ENCODE measurements at regions not wholly inside any gene's neighbourhood (a gene's known extent, or its start where the extent isn't known, plus 50 kb on each side); places are given as distances from the start of the nearest gene placed in this dataset.

- FAIRE-seq = no peak
- no peak overlapping the region for H3K4me2 ChIP-seq (ENCODE audit: control insufficient read depth, extremely low read depth, insufficient read depth, low read depth, low read length)
- no peaks in the 10 kb centered on the region for H4K20me1 ChIP-seq (ENCODE audit: control insufficient read depth, extremely low read depth, insufficient read depth, low read length)
- no peak for DNase-seq (ENCODE audit: low read depth, low spot score)
- no peaks in the 10 kb centered on the region for H3K4me1 ChIP-seq (ENCODE audit: control insufficient read depth, extremely low read depth, insufficient read depth, low read length)
- dilution Hi-C loops (cut with MboI; ENCODE audit: extremely low pct_ligation_motif_present, low sequenced_read_pairs) = no loop called here
- H3K79me2 ChIP-seq (ENCODE audit: control insufficient read depth, insufficient read depth, low read length) = no peaks in the 10 kb centered on the region
- H2AFZ ChIP-seq (ENCODE audit: control insufficient read depth, low read length) = no peak overlapping the region
- TF ChIP-seq EZH2 (IDR thresholded peaks at IDR 0.05; ENCODE audit: low read length) (no peak), CTCF (optimal IDR thresholded peaks at IDR 0.05 in 1 of 3, IDR thresholded peaks at IDR 0.05 in 1 of 3, conservative IDR thresholded peaks at IDR 0.05 in 1 of 3; ENCODE audit: extremely low read depth in 1 of 3, insufficient read depth in 2 of 3, low read length in 3 of 3) (no peak)
- H3K9me1 ChIP-seq (ENCODE audit: control insufficient read depth, extremely low read depth, insufficient read depth, low read length) = no peaks in the 10 kb centered on the region
- no peak overlapping the region for H3K27ac ChIP-seq (ENCODE audit: control insufficient read depth, insufficient read depth, low read length)
- H3K27me3 ChIP-seq (ENCODE audit: control insufficient read depth, extremely low read depth, insufficient read depth, low read length) = peaks cover 3% of the 10 kb centered on the region
- H3K4me3 ChIP-seq (ENCODE audit: control insufficient read depth in 2 of 3, extremely low read depth in 1 of 3, insufficient read depth in 2 of 3, low read depth in 1 of 3, low read length in 3 of 3) = no peak overlapping the region
- H3K9me3 ChIP-seq (ENCODE audit: control insufficient read depth, low read depth, low read length) = no peaks in the 10 kb centered on the region
- H3K9ac ChIP-seq (ENCODE audit: control insufficient read depth, extremely low read depth, insufficient read depth, low read length) = no peak overlapping the region
- H3K36me3 ChIP-seq (ENCODE audit: control insufficient read depth in 2 of 2, extremely low read depth in 1 of 2, insufficient read depth in 2 of 2, low read length in 2 of 2) = no peaks in the 10 kb centered on the region
Measured at GRCh38 chr3:11739706-11740105, 96.0 kb upstream of the VGLL4 start.

GRCh38 chr3:11739123-11739522 lies 95.4 kb upstream of the VGLL4 start:
- H3K36me3 ChIP-seq (ENCODE audit: control insufficient read depth in 2 of 2, extremely low read depth in 1 of 2, insufficient read depth in 2 of 2, low read length in 2 of 2) = no peaks in the 10 kb centered on the region
- no peak for FAIRE-seq
- no peak overlapping the region for H3K27ac ChIP-seq (ENCODE audit: control insufficient read depth, insufficient read depth, low read length)
- H3K9ac ChIP-seq (ENCODE audit: control insufficient read depth, extremely low read depth, insufficient read depth, low read length) = no peak overlapping the region
- H3K4me1 ChIP-seq (ENCODE audit: control insufficient read depth, extremely low read depth, insufficient read depth, low read length) = no peaks in the 10 kb centered on the region
- DNase-seq (ENCODE audit: low read depth, low spot score) = no peak
- no peaks in the 10 kb centered on the region for H3K79me2 ChIP-seq (ENCODE audit: control insufficient read depth, insufficient read depth, low read length)
- dilution Hi-C loops (cut with MboI; ENCODE audit: extremely low pct_ligation_motif_present, low sequenced_read_pairs) = no loop called here
- no peak overlapping the region for H2AFZ ChIP-seq (ENCODE audit: control insufficient read depth, low read length)
- no peak for TF ChIP-seq CTCF (optimal IDR thresholded peaks at IDR 0.05 in 1 of 3, IDR thresholded peaks at IDR 0.05 in 1 of 3, conservative IDR thresholded peaks at IDR 0.05 in 1 of 3; ENCODE audit: extremely low read depth in 1 of 3, insufficient read depth in 2 of 3, low read length in 3 of 3)
- TF ChIP-seq EZH2 (IDR thresholded peaks at IDR 0.05; ENCODE audit: low read length) = no peak
- H3K27me3 ChIP-seq (ENCODE audit: control insufficient read depth, extremely low read depth, insufficient read depth, low read length) = peaks cover 3% of the 10 kb centered on the region
- no peaks in the 10 kb centered on the region for H3K9me1 ChIP-seq (ENCODE audit: control insufficient read depth, extremely low read depth, insufficient read depth, low read length)
- no peak overlapping the region for H3K4me2 ChIP-seq (ENCODE audit: control insufficient read depth, extremely low read depth, insufficient read depth, low read depth, low read length)
- no peaks in the 10 kb centered on the region for H4K20me1 ChIP-seq (ENCODE audit: control insufficient read depth, extremely low read depth, insufficient read depth, low read length)
- no peaks in the 10 kb centered on the region for H3K9me3 ChIP-seq (ENCODE audit: control insufficient read depth, low read depth, low read length)
- no peak overlapping the region for H3K4me3 ChIP-seq (ENCODE audit: control insufficient read depth in 2 of 3, extremely low read depth in 1 of 3, insufficient read depth in 2 of 3, low read depth in 1 of 3, low read length in 3 of 3)

All from keratinocyte (primary cell).